ENCODE measurements at regions not wholly inside any gene's neighbourhood (a gene's known extent, or its start where the extent isn't known, plus 50 kb on each side); places are given as distances from the start of the nearest gene placed in this dataset.
A peak's percentile ranks its signal among the peaks of the same experiment; 100 is the strongest.
"Not testable (repeated sequence)": the region's sequence is repeated elsewhere in the genome, so short reads cannot be mapped to it uniquely, and the experiment has no call there.

GRCh38 chr5:84724181-84724580 lies 339.5 kb upstream of the EDIL3 start:
- Histone ChIP-seq H3K36me3 (ENCODE audit: control insufficient read depth, insufficient read depth, low read length, severe bottlenecking) (no peaks in the 10 kb centered on the region), H3K27me3 (replicated peaks; ENCODE audit: control insufficient read depth, insufficient read depth, low read length) (no peaks in the 10 kb centered on the region), H3K4me1 (ENCODE audit: control insufficient read depth, insufficient read depth, low read length) (no peaks in the 10 kb centered on the region), H3K9ac (ENCODE audit: low read length) (no peak overlapping the region), H3K4me3 (ENCODE audit: low read length) (no peak overlapping the region), H3K9me3 (ENCODE audit: control insufficient read depth, low read length) (no peaks in the 10 kb centered on the region)
- DNase-seq (ENCODE audit: low read depth): no peak

- no peak for DNase-seq (ENCODE audit: low read depth)
- Histone ChIP-seq H3K4me3 (ENCODE audit: low read length) (no peak overlapping the region), H3K27me3 (replicated peaks; ENCODE audit: control insufficient read depth, insufficient read depth, low read length) (no peaks in the 10 kb centered on the region), H3K9ac (ENCODE audit: low read length) (no peak overlapping the region), H3K9me3 (ENCODE audit: control insufficient read depth, low read length) (no peaks in the 10 kb centered on the region), H3K36me3 (ENCODE audit: control insufficient read depth, insufficient read depth, low read length, severe bottlenecking) (no peaks in the 10 kb centered on the region), H3K4me1 (ENCODE audit: control insufficient read depth, insufficient read depth, low read length) (no peaks in the 10 kb centered on the region)
These were observed 333.7 kb upstream of the EDIL3 start for GRCh38 chr5:84718377-84718776.

GRCh38 chr5:84715686-84716085 lies 331.0 kb upstream of the EDIL3 start:
- no peak overlapping the region for H3K4me3 ChIP-seq (ENCODE audit: low read length)
- H3K9me3 ChIP-seq (ENCODE audit: control insufficient read depth, low read length): no peaks in the 10 kb centered on the region
- H3K27me3 ChIP-seq (replicated peaks; ENCODE audit: control insufficient read depth, insufficient read depth, low read length): no peaks in the 10 kb centered on the region
- H3K9ac ChIP-seq (ENCODE audit: low read length): no peak overlapping the region
- no peaks in the 10 kb centered on the region for H3K36me3 ChIP-seq (ENCODE audit: control insufficient read depth, insufficient read depth, low read length, severe bottlenecking)
- H3K4me1 ChIP-seq (ENCODE audit: control insufficient read depth, insufficient read depth, low read length): no peaks in the 10 kb centered on the region
- no peak for DNase-seq (ENCODE audit: low read depth)

- DNase-seq (ENCODE audit: low read depth): peak; percentile 57
These were observed 330.4 kb upstream of the EDIL3 start for GRCh38 chr5:84715091-84715490.

GRCh38 chr5:84709075-84709474 lies 324.4 kb upstream of the EDIL3 start:
- Histone ChIP-seq H3K9me3 (ENCODE audit: control insufficient read depth, low read length) (no peaks in the 10 kb centered on the region), H3K4me3 (ENCODE audit: low read length) (no peak overlapping the region), H3K27me3 (replicated peaks; ENCODE audit: control insufficient read depth, insufficient read depth, low read length) (no peaks in the 10 kb centered on the region), H3K9ac (ENCODE audit: low read length) (no peak overlapping the region), H3K4me1 (ENCODE audit: control insufficient read depth, insufficient read depth, low read length) (no peaks in the 10 kb centered on the region), H3K36me3 (ENCODE audit: control insufficient read depth, insufficient read depth, low read length, severe bottlenecking) (no peaks in the 10 kb centered on the region)
- no peak for DNase-seq (ENCODE audit: low read depth)

More at GRCh38 chr5:84715091-84715490, 330.4 kb upstream of the EDIL3 start:
- H3K4me3 ChIP-seq (ENCODE audit: low read length): no peak overlapping the region
- H3K4me1 ChIP-seq (ENCODE audit: control insufficient read depth, insufficient read depth, low read length): no peaks in the 10 kb centered on the region
- H3K9me3 ChIP-seq (ENCODE audit: control insufficient read depth, low read length): no peaks in the 10 kb centered on the region
- H3K27me3 ChIP-seq (replicated peaks; ENCODE audit: control insufficient read depth, insufficient read depth, low read length): no peaks in the 10 kb centered on the region
- no peak overlapping the region for H3K9ac ChIP-seq (ENCODE audit: low read length)
- no peaks in the 10 kb centered on the region for H3K36me3 ChIP-seq (ENCODE audit: control insufficient read depth, insufficient read depth, low read length, severe bottlenecking)

GRCh38 chr5:84706678-84707641 lies 322.3 kb upstream of the EDIL3 start:
- Histone ChIP-seq H3K27me3 (replicated peaks; ENCODE audit: control insufficient read depth, insufficient read depth, low read length) (no peaks in the 10 kb centered on the region), H3K36me3 (ENCODE audit: control insufficient read depth, insufficient read depth, low read length, severe bottlenecking) (no peaks in the 10 kb centered on the region), H3K9me3 (ENCODE audit: control insufficient read depth, low read length) (no peaks in the 10 kb centered on the region), H3K4me3 (ENCODE audit: low read length) (no peak overlapping the region), H3K9ac (ENCODE audit: low read length) (no peak overlapping the region), H3K4me1 (ENCODE audit: control insufficient read depth, insufficient read depth, low read length) (no peaks in the 10 kb centered on the region)
- no peak for DNase-seq (ENCODE audit: low read depth)

- not testable (repeated sequence) for H3K4me1 ChIP-seq (ENCODE audit: control insufficient read depth, insufficient read depth, low read length); H3K27me3 ChIP-seq (replicated peaks; ENCODE audit: control insufficient read depth, insufficient read depth, low read length); H3K4me3 ChIP-seq (ENCODE audit: low read length); H3K36me3 ChIP-seq (ENCODE audit: control insufficient read depth, insufficient read depth, low read length, severe bottlenecking); H3K9me3 ChIP-seq (ENCODE audit: control insufficient read depth, low read length); DNase-seq (ENCODE audit: low read depth); H3K9ac ChIP-seq (ENCODE audit: low read length)
These were observed 315.9 kb upstream of the EDIL3 start for GRCh38 chr5:84700545-84700944.

GRCh38 chr5:84696651-84697050 lies 312.0 kb upstream of the EDIL3 start:
- Histone ChIP-seq H3K4me3 (ENCODE audit: low read length) (no peak overlapping the region), H3K36me3 (ENCODE audit: control insufficient read depth, insufficient read depth, low read length, severe bottlenecking) (no peaks in the 10 kb centered on the region), H3K9ac (ENCODE audit: low read length) (no peak overlapping the region), H3K27me3 (replicated peaks; ENCODE audit: control insufficient read depth, insufficient read depth, low read length) (no peaks in the 10 kb centered on the region), H3K4me1 (ENCODE audit: control insufficient read depth, insufficient read depth, low read length) (no peaks in the 10 kb centered on the region), H3K9me3 (ENCODE audit: control insufficient read depth, low read length) (peaks cover 2% of the 10 kb centered on the region)
- DNase-seq (ENCODE audit: low read depth): no peak

GRCh38 chr5:84695330-84695729 lies 310.6 kb upstream of the EDIL3 start:
- no peak for DNase-seq (ENCODE audit: low read depth)
- H3K27me3 ChIP-seq (replicated peaks; ENCODE audit: control insufficient read depth, insufficient read depth, low read length): no peaks in the 10 kb centered on the region

GRCh38 chr5:84693256-84693655 lies 308.6 kb upstream of the EDIL3 start:
- H3K4me3 ChIP-seq (ENCODE audit: low read length): no peak overlapping the region
- no peaks in the 10 kb centered on the region for H3K36me3 ChIP-seq (ENCODE audit: control insufficient read depth, insufficient read depth, low read length, severe bottlenecking)
- no peaks in the 10 kb centered on the region for H3K4me1 ChIP-seq (ENCODE audit: control insufficient read depth, insufficient read depth, low read length)
- no peaks in the 10 kb centered on the region for H3K27me3 ChIP-seq (replicated peaks; ENCODE audit: control insufficient read depth, insufficient read depth, low read length)
- no peak for DNase-seq (ENCODE audit: low read depth)
- no peak overlapping the region for H3K9ac ChIP-seq (ENCODE audit: low read length)
- peaks cover 5% of the 10 kb centered on the region for H3K9me3 ChIP-seq (ENCODE audit: control insufficient read depth, low read length)

More at GRCh38 chr5:84695330-84695729, 310.6 kb upstream of the EDIL3 start:
- no peaks in the 10 kb centered on the region for H3K4me1 ChIP-seq (ENCODE audit: control insufficient read depth, insufficient read depth, low read length)
- no peak overlapping the region for H3K4me3 ChIP-seq (ENCODE audit: low read length)
- peaks cover 2% of the 10 kb centered on the region for H3K9me3 ChIP-seq (ENCODE audit: control insufficient read depth, low read length)
- H3K36me3 ChIP-seq (ENCODE audit: control insufficient read depth, insufficient read depth, low read length, severe bottlenecking): no peaks in the 10 kb centered on the region
- no peak overlapping the region for H3K9ac ChIP-seq (ENCODE audit: low read length)

- H3K36me3 ChIP-seq (ENCODE audit: control insufficient read depth, insufficient read depth, low read length, severe bottlenecking): no peaks in the 10 kb centered on the region
- peak; percentile 82 for DNase-seq (ENCODE audit: low read depth)
- H3K9ac ChIP-seq (ENCODE audit: low read length): no peak overlapping the region
- H3K4me3 ChIP-seq (ENCODE audit: low read length): no peak overlapping the region
- H3K4me1 ChIP-seq (ENCODE audit: control insufficient read depth, insufficient read depth, low read length): no peaks in the 10 kb centered on the region
- H3K27me3 ChIP-seq (replicated peaks; ENCODE audit: control insufficient read depth, insufficient read depth, low read length): no peaks in the 10 kb centered on the region
- H3K9me3 ChIP-seq (ENCODE audit: control insufficient read depth, low read length): peaks cover 3% of the 10 kb centered on the region
These were observed 303.9 kb upstream of the EDIL3 start for GRCh38 chr5:84688566-84688965.

Measured in adipocyte (in vitro differentiated cells).